ENCODE measurements at regions not wholly inside any gene's neighbourhood (a gene's known extent, or its start where the extent isn't known, plus 50 kb on each side); places are given as distances from the start of the nearest gene placed in this dataset.

GRCh38 chr2:238595750-238596570 is 169.2 kb downstream of the ASB1 start:
- no peak for TF ChIP-seq SIN3A (IDR thresholded peaks at IDR 0.05; ENCODE audit: borderline replicate concordance, insufficient read depth, low read depth, low read length)
- no peak for TF ChIP-seq POLR2AphosphoS5 (IDR thresholded peaks at IDR 0.05; ENCODE audit: low read depth, low read length)
- TF ChIP-seq CTCF (IDR thresholded peaks at IDR 0.05) = no peak
- no peak for TF ChIP-seq REST (IDR thresholded peaks at IDR 0.05; ENCODE audit: insufficient read depth in 1 of 2, low read depth in 2 of 2, low read length in 1 of 2)
- no peak for TF ChIP-seq TCF7L2 (IDR thresholded peaks at IDR 0.05; ENCODE audit: low read depth, low read length)
- no peak for DNase-seq (ENCODE audit: low read depth, low spot score)
- Histone ChIP-seq H3K4me1 (ENCODE audit: control insufficient read depth, insufficient read depth, low read length) (peaks cover 7% of the 10 kb centered on the region), H3K4me3 (ENCODE audit: low read depth in 2 of 2, low read length in 2 of 2) (no peak overlapping the region), H3K27me3 (ENCODE audit: control insufficient read depth, insufficient read depth, low read length) (no peaks in the 10 kb centered on the region), H3K27ac (ENCODE audit: low read length) (no peak overlapping the region; the same call in 1 of the 2 replicates), H3K36me3 (ENCODE audit: control insufficient read depth, insufficient read depth, low read length) (no peaks in the 10 kb centered on the region), H3K9me3 (ENCODE audit: control insufficient read depth, insufficient read depth, low read depth, low read length) (no peaks in the 10 kb centered on the region)
- in situ Hi-C loops (cut with HindIII; ENCODE audit: low pct_unique_long_range_greater_than_20kb, low sequenced_read_pairs) = no loop called here
- no TSS peak for BruUV-seq (replicated peaks)
- intact Hi-C loops (cut with micrococcal nuclease; ENCODE audit: unreplicated experiment) = no loop called here
- POLR2A ChIA-PET = no interaction called here
- no peak for ATAC-seq
- CTCF ChIA-PET = no interaction called here

GRCh38 chr2:238596571-238597551 is 170.1 kb downstream of the ASB1 start:
- no TSS peak for BruUV-seq (replicated peaks)
- peaks cover 7% of the 10 kb centered on the region for H3K4me1 ChIP-seq (ENCODE audit: control insufficient read depth, insufficient read depth, low read length)
- ChIA-PET POLR2A (no interaction called here), CTCF (no interaction called here)
- no peaks in the 10 kb centered on the region for H3K27me3 ChIP-seq (ENCODE audit: control insufficient read depth, insufficient read depth, low read length)
- ATAC-seq = peak; percentile 85
- H3K9me3 ChIP-seq (ENCODE audit: control insufficient read depth, insufficient read depth, low read depth, low read length) = no peaks in the 10 kb centered on the region
- peak overlapping the region; percentile 57; the same call in 1 of the 2 replicates for H3K27ac ChIP-seq (ENCODE audit: low read length)
- DNase-seq (ENCODE audit: low read depth, low spot score) = peak; percentile 68
- H3K36me3 ChIP-seq (ENCODE audit: control insufficient read depth, insufficient read depth, low read length) = no peaks in the 10 kb centered on the region
- intact Hi-C loops (cut with micrococcal nuclease; ENCODE audit: unreplicated experiment) (no loop called here), in situ Hi-C loops (cut with HindIII; ENCODE audit: low pct_unique_long_range_greater_than_20kb, low sequenced_read_pairs) (no loop called here)
- peak overlapping the region in 1 of 2 experiments; percentile 0; a peak in 1 of 4 replicates for H3K4me3 ChIP-seq (ENCODE audit: low read depth in 2 of 2, low read length in 2 of 2)
- TF ChIP-seq TCF7L2 (IDR thresholded peaks at IDR 0.05; ENCODE audit: low read depth, low read length) (peak; percentile 89), CTCF (IDR thresholded peaks at IDR 0.05) (no peak), POLR2AphosphoS5 (IDR thresholded peaks at IDR 0.05; ENCODE audit: low read depth, low read length) (peak; percentile 63; the same call in 1 of the 2 replicates), SIN3A (IDR thresholded peaks at IDR 0.05; ENCODE audit: borderline replicate concordance, insufficient read depth, low read depth, low read length) (no peak), REST (IDR thresholded peaks at IDR 0.05; ENCODE audit: insufficient read depth in 1 of 2, low read depth in 2 of 2, low read length in 1 of 2) (no peak)
